HepG2 (cell line): ENCODE measurements at regions not wholly inside any gene's neighbourhood (a gene's known extent, or its start where the extent isn't known, plus 50 kb on each side); places are given as distances from the start of the nearest gene placed in this dataset.
A peak's percentile ranks its signal among the peaks of the same experiment; 100 is the strongest.

Experiments used
- CREB1 ChIP-seq, 2 experiments: fragments of 450-650 bp in 1 of 2; IDR thresholded peaks; 2 replicates each; pipeline ENCODE4 v1.6.1; 2016 to 2017; ENCODE audit warnings: control low read depth in 1 of 2, mild to moderate bottlenecking in 1 of 2, missing compliant biosample characterization in 1 of 2, missing genetic modification characterization in 1 of 2
- CTCF ChIP-seq: sonication (generic); formaldehyde crosslinking; IDR thresholded peaks from 2 replicates; pipeline ENCODE4 v1.5.0; 2020; ENCODE audit warnings: mild to moderate bottlenecking, missing genetic modification reagents, moderate library complexity
- EED ChIP-seq: sonication (generic); formaldehyde crosslinking; IDR thresholded peaks from 2 replicates; pipeline ENCODE4 v1.5.0; 2020; ENCODE audit warnings: mild to moderate bottlenecking, missing genetic modification reagents
- MTA3 ChIP-seq: sonication (generic); formaldehyde crosslinking; IDR thresholded peaks from 2 replicates; pipeline ENCODE4 v1.4.0; 2020; ENCODE audit warnings: missing genetic modification reagents
- REST ChIP-seq, 2 experiments: IDR thresholded peaks; 2 replicates each; pipeline ENCODE4 v1.6.1; 2011 to 2012; ENCODE audit warnings: low read length in 2 of 2, borderline replicate concordance in 1 of 2, low read depth in 1 of 2, mild to moderate bottlenecking in 1 of 2, moderate library complexity in 1 of 2
- SP1 ChIP-seq, 2 experiments: fragments of 450-650 bp in 1 of 2; sonication (generic) in 1 of 2; formaldehyde crosslinking in 1 of 2; IDR thresholded peaks; 2 replicates each; pipeline versions ENCODE4 v1.4.0 to v1.6.1; 2016 to 2020; ENCODE audit warnings: missing genetic modification reagents in 1 of 2
- THRA ChIP-seq: sonication (generic); formaldehyde crosslinking; IDR thresholded peaks from 2 replicates; pipeline ENCODE4 v1.4.0; 2020; ENCODE audit warnings: missing genetic modification reagents, borderline replicate concordance
- ZNF839 ChIP-seq: sonication (generic); formaldehyde crosslinking; IDR thresholded peaks from 2 replicates; pipeline ENCODE4 v1.4.0; 2020; ENCODE audit warnings: missing genetic modification reagents, mild to moderate bottlenecking, borderline replicate concordance
- ZXDC ChIP-seq: sonication (generic); formaldehyde crosslinking; IDR thresholded peaks from 2 replicates; pipeline ENCODE4 v1.5.0; 2020; ENCODE audit warnings: mild to moderate bottlenecking, missing genetic modification reagents

GRCh38 chr5:67512758-67513157 lies 316.2 kb upstream of the CD180 start:
- TF ChIP-seq CREB1 (IDR thresholded peaks at IDR 0.05) (peak; percentile 32; the same call in 1 of the 2 replicates), CREB1 (CRISPR knock-in tag; IDR thresholded peaks at IDR 0.05) (no peak), CTCF (no peak), REST (IDR thresholded peaks at IDR 0.05; ENCODE audit: borderline replicate concordance in 1 of 2, low read depth in 1 of 2, low read length in 2 of 2) (no peak), ZXDC (CRISPR knock-in tag) (no peak), MTA3 (CRISPR knock-in tag) (no peak), ZNF839 (CRISPR knock-in tag) (no peak), THRA (no peak), EED (CRISPR knock-in tag) (no peak), SP1 (IDR thresholded peaks at IDR 0.05) (no peak), SP1 (CRISPR knock-in tag; IDR thresholded peaks at IDR 0.05) (no peak)
